ENCODE measurements at regions not wholly inside any gene's neighbourhood (a gene's known extent, or its start where the extent isn't known, plus 50 kb on each side); places are given as distances from the start of the nearest gene placed in this dataset.

- DNase-seq (ENCODE audit: low read depth in 2 of 2): no peak
Measured at GRCh38 chr6:144576871-144577270, 291.7 kb downstream of the UTRN start.

GRCh38 chr6:144578385-144579350, 293.5 kb downstream of the UTRN start:
- DNase-seq (ENCODE audit: low read depth in 2 of 2): no peak

GRCh38 chr6:144580039-144580438, 294.9 kb downstream of the UTRN start:
- no peak for DNase-seq (ENCODE audit: low read depth in 2 of 2)

GRCh38 chr6:144580771-144581170, 295.6 kb downstream of the UTRN start:
- no peak for DNase-seq (ENCODE audit: low read depth in 2 of 2)

- DNase-seq (ENCODE audit: low read depth in 2 of 2): no peak
Measured at GRCh38 chr6:144581812-144582537, 296.8 kb downstream of the UTRN start.

- no peak for DNase-seq (ENCODE audit: low read depth in 2 of 2)
Measured at GRCh38 chr6:144582939-144583613, 297.9 kb downstream of the UTRN start.

- DNase-seq (ENCODE audit: low read depth in 2 of 2): no peak
Measured at GRCh38 chr6:144583614-144583954, 298.4 kb downstream of the UTRN start.

GRCh38 chr6:144585217-144585814, 300.2 kb downstream of the UTRN start:
- no peak for DNase-seq (ENCODE audit: low read depth in 2 of 2)

- DNase-seq (ENCODE audit: low read depth in 2 of 2): no peak
Measured at GRCh38 chr6:144586986-144587385, 301.9 kb downstream of the UTRN start.

GRCh38 chr6:144588697-144589325, 303.7 kb downstream of the UTRN start:
- DNase-seq (ENCODE audit: low read depth in 2 of 2): no peak

- DNase-seq (ENCODE audit: low read depth in 2 of 2): no peak
Measured at GRCh38 chr6:144590532-144590931, 305.4 kb downstream of the UTRN start.

- no peak for DNase-seq (ENCODE audit: low read depth in 2 of 2)
Measured at GRCh38 chr6:144593392-144593791, 308.3 kb downstream of the UTRN start.

GRCh38 chr6:144594585-144594984, 309.4 kb downstream of the UTRN start:
- DNase-seq (ENCODE audit: low read depth in 2 of 2): no peak

GRCh38 chr6:144595266-144595665, 310.1 kb downstream of the UTRN start:
- no peak for DNase-seq (ENCODE audit: low read depth in 2 of 2)

GRCh38 chr6:144597511-144597910, 312.4 kb downstream of the UTRN start:
- no peak for DNase-seq (ENCODE audit: low read depth in 2 of 2)

- no peak for DNase-seq (ENCODE audit: low read depth in 2 of 2)
Measured at GRCh38 chr6:144599615-144600014, 314.5 kb downstream of the UTRN start.

GRCh38 chr6:144601221-144601620, 316.1 kb downstream of the UTRN start:
- DNase-seq (ENCODE audit: low read depth in 2 of 2): no peak

- DNase-seq (ENCODE audit: low read depth in 2 of 2): no peak
Measured at GRCh38 chr6:144602523-144603180, 317.5 kb downstream of the UTRN start.

GRCh38 chr6:144606083-144606482, 320.9 kb downstream of the UTRN start:
- DNase-seq (ENCODE audit: low read depth in 2 of 2): no peak

- DNase-seq (ENCODE audit: low read depth in 2 of 2): no peak
Measured at GRCh38 chr6:144607998-144608735, 323.0 kb downstream of the UTRN start.

All from stimulated activated CD4-positive, alpha-beta T cell treated with anti-CD3 and anti-CD28 coated beads, Interleukin-12 subunit alpha, Interleukin-12 subunit beta, amount 100 ng/mL, for 24 hours (primary cell).